K562 (cell line): ENCODE measurements at regions not wholly inside any gene's neighbourhood (a gene's known extent, or its start where the extent isn't known, plus 50 kb on each side); places are given as distances from the start of the nearest gene placed in this dataset.

Experiments used
- EP300 ChIP-seq: IDR thresholded peaks from 2 replicates; pipeline ENCODE4 v1.6.1; 2012; ENCODE audit warnings: low read length, improper control_type of control experiment
- KHSRP ChIP-seq: fragments of 450-650 bp; IDR thresholded peaks from 2 replicates; pipeline ENCODE4 v1.6.1; 2017
- POLR2A ChIP-seq: fragments of 450-650 bp; conservative IDR thresholded peaks from 2 replicates; pipeline ENCODE4 v1.6.1; 2016
- SP2 ChIP-seq: IDR thresholded peaks from 2 replicates; pipeline ENCODE4 v1.6.1; 2011; ENCODE audit warnings: mild to moderate bottlenecking, low read depth, low read length, moderate library complexity; ENCODE audit not compliant: poor library complexity, severe bottlenecking; ENCODE audit errors: extremely low read depth
- ZBTB17 ChIP-seq: fragments of 450-650 bp; formaldehyde crosslinking; IDR thresholded peaks from 2 replicates; pipeline ENCODE4 v1.4.0; 2020; ENCODE audit warnings: mild to moderate bottlenecking
- ZNF79 ChIP-seq: fragments of 250-450 bp; sonication (Bioruptor Pico); IDR thresholded peaks from 2 replicates; pipeline ENCODE4 v1.4.0; 2020; ENCODE audit warnings: low read depth, mild to moderate bottlenecking, moderate library complexity
- TF ChIP-seq, protein P1 (sequence below), 3 experiments: IDR thresholded peaks in 2 of 3; conservative IDR thresholded peaks in 1 of 3; 2 replicates each; pipeline ENCODE4 v1.5.1; 2011 to 2012; ENCODE audit warnings: low read length in 3 of 3, mild to moderate bottlenecking in 3 of 3, control low read depth in 2 of 3, improper control_type of control experiment in 1 of 3, inconsistent platforms in 1 of 3, low read depth in 1 of 3, mixed read lengths in 1 of 3, moderate library complexity in 1 of 3; ENCODE audit not compliant: insufficient read depth in 2 of 3

GRCh38 chr1:60972841-60973364 lies 109.5 kb upstream of the NFIA start:
- TF ChIP-seq ZNF79 (CRISPR knock-in tag): no peak
- TF ChIP-seq SP2: no peak
- no peak for TF ChIP-seq POLR2A
- no peak for TF ChIP-seq ZBTB17 (CRISPR knock-in tag)
- TF ChIP-seq, protein P1, sequence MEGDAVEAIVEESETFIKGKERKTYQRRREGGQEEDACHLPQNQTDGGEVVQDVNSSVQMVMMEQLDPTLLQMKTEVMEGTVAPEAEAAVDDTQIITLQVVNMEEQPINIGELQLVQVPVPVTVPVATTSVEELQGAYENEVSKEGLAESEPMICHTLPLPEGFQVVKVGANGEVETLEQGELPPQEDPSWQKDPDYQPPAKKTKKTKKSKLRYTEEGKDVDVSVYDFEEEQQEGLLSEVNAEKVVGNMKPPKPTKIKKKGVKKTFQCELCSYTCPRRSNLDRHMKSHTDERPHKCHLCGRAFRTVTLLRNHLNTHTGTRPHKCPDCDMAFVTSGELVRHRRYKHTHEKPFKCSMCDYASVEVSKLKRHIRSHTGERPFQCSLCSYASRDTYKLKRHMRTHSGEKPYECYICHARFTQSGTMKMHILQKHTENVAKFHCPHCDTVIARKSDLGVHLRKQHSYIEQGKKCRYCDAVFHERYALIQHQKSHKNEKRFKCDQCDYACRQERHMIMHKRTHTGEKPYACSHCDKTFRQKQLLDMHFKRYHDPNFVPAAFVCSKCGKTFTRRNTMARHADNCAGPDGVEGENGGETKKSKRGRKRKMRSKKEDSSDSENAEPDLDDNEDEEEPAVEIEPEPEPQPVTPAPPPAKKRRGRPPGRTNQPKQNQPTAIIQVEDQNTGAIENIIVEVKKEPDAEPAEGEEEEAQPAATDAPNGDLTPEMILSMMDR (IDR thresholded peaks at IDR 0.05 in 2 of 3, conservative IDR thresholded peaks at IDR 0.05 in 1 of 3; ENCODE audit: insufficient read depth in 2 of 3, low read depth in 1 of 3, low read length in 3 of 3): no peak
- peak; percentile 16; the same call in 1 of the 2 replicates for TF ChIP-seq EP300
- TF ChIP-seq KHSRP: no peak
